ENCODE measurements at regions not wholly inside any gene's neighbourhood (a gene's known extent, or its start where the extent isn't known, plus 50 kb on each side); places are given as distances from the start of the nearest gene placed in this dataset.
"Not testable (repeated sequence)": the region's sequence is repeated elsewhere in the genome, so short reads cannot be mapped to it uniquely, and the experiment has no call there.

DNA sequence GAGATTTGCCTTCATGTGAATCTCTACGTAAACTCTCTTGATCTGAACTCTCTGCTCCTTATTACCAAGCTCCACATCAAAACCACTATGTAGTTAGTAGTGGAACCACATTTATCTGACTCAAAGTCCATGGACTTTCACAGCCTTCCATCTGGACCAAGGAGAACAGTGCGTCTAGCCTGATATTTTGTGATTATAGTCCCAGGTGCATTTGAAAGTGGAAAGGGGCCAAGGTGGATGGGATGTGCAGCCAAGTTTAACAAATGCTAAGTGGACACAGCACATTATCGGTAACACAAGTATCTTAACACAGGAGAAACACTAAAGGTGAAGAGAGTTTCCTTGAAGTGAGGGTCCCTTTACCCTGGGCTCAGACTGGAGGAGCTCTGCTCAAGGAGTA is 281.2 kb upstream of the SGK1 start:
- no peak for DNase-seq

DNA sequence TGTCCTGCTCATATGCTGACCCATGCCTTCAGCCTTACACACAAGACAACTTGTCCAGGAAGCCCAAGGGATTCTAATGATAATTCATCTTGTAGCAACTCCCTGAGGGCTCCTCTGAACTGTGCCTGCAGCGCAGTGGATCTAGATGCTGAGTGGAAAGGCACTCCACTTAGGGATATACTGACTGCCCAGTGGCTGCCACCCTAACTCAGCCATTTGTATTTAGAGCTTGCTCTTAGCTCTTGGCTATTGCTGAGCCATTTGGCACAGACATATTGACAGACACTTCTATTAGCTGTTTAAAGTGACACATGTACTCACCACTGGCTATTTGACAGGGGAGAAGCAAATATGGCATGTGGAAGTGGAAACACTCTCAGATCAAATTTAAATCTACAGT is 278.3 kb upstream of the SGK1 start:
- no peak for DNase-seq

DNA sequence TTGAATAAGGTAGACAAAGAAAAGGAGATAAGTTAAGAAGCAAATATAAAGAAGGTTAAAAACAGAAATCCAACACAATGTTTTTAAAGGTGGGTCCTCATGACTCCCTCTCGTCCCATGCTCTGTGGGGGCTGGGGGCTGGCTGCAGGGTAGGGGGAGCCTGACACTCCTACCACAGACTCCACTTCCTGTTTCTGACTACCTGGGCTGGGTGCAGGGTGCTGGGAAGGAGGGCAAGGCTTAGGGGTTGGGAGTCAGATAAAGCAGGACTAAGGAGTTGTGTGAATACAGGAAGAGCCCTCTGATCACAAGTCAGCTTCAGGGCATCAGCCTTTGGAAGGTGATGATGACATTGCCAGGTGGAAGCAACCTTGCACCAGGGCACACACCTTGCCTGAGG is 277.0 kb upstream of the SGK1 start:
- DNase-seq, result no peak

DNA sequence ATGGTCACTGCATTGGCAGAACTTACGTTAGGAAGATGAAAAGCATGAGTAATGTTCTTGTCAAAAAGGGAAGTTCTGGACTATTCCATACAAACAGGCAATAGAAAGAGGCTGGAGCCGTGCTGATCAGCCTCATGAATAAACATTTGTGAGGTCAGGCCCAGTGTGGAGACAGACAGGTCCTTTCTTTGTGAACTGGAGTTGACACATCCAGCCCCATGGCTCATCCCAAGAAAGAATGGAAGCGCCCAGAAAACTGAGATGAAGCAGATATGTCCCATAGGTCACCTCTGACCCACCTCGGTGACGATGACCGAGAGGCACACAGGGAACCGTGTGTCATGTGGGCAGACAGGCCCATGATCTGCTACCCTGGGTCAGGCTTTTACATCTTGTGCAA is 276.0 kb upstream of the SGK1 start:
- DNase-seq, result no peak

DNA sequence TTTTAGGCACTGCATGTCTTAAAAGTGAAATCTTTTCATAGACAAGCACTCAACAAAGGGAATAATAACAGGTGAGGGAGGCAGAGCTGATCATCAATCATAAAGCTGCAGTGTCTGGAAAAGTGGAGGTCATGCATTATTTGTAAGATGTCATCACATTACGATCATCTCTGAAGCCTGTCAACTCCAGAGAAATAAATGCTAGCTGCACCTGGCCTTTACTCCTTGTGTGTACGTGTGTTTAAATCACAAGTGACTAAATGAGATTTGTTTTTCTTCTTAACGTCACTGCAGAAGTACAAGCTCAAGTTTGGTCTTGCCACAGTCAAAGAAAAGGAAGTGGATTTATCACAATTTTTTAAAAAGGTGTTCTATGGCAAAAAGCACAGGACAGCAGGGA is 275.5 kb upstream of the SGK1 start:
- DNase-seq, result no peak

DNA sequence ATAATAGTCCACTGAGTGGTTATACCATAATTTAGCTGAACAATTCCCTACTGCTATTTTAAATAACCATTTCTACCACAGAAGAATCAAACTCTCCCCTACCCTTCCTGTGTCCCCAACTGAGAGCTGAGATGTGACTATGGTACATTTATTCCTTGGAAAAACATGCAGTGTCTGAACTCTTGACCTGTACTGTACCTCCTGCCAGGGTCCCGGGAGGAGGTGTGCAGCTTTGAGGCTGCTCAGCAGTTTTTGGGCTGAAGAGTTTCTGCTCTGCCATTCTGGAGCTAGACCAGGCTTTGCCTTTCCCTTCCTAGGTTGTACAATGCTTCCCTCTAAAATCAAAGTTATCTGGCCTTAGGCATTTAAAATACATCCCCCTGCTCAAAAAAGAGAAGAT is 275.1 kb upstream of the SGK1 start:
- no peak for DNase-seq

DNA sequence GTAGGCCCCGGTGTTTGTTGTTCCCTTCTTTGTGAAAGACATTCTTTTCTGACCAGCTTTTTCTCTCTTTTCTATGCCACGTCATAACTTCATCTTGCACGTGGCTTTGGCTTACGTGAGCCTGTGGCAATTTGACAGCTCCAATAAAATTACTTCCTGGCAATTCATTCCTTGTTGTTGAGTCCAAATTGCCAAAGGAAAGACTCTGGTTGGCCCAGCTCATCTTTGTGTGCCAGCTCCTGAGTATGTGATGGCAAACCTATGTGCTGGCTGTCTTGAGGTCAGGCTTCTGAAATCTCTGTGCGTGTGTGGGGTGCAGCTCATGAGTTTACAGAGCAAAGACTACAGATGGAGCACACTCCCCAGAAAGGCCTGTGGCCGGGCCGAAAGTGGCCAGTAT is 272.5 kb upstream of the SGK1 start:
- no peak for DNase-seq

DNA sequence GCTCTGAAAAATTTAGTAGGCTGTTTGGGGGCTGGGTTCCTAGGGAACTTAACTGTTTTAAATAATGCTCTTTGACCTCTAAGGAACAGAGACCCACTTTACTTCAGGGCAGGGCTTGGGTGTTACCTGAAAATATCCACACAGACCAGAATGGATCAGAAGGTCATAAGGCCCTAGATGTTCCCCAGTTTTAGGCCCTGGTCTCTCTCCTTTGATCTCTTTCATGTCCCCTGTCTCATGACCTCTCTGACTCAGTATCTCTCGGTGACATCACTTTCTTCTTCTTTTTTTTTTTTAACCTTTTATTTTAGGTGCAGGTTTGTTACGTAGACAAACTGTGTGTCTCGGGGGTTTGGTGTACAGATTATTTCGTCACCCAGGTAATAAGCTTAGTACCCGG is 272.1 kb upstream of the SGK1 start:
- DNase-seq, result no peak

DNA sequence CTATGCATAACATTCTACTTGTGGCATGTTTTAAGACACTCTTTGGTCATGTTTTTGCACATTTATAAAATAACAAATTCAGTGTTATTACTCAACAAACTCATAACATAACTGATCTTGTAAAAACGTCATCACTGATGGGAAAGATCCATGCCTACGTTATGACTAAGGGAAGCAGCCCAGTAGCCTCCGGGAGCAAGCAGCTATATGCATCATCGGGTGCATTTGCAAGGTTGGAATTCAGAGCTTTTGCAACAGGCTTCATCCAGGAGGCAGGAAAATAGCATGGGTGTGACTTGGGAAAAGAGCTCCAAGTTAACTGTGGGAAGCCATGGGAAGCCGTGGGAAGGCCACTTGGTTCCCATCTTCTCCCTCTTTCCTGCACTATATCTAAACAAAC is 271.6 kb upstream of the SGK1 start:
- no peak for DNase-seq

DNA sequence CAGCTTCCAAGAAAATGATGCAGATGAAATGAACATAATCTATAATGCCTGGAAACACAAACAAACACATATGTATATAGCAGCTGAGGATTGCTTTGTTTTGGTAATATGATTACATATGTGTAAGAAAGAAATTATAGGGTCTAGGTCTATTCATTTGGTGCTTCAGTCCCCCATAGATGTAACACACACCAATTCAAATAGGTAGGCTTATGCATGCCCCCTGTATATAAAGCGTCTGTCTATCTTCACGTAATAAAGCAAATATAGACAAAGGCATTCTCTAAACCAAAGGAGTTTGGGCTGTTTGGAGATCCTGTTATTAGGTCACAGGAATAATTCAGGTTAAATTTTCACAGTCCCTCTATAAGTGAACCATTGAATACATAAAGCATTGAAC is 270.4 kb upstream of the SGK1 start:
- no peak for DNase-seq

DNA sequence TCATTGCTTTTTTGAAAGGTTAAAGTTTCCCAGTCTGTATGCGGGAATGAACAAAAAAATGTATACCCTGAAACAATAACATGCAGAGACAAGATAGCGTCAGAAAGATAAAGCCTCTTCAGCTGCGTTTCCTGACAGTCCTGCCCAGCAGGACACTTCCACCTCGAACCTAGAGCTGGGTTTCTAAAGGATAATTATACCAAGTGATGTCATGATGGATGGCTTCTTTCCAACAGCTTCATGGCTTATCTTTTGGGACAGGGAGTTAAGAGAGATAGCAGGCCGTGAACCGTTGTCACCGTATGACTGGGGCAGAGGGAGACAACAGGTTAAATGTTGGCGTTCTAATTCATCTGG is 267.6 kb upstream of the SGK1 start:
- DNase-seq, result peak; percentile 99

DNA sequence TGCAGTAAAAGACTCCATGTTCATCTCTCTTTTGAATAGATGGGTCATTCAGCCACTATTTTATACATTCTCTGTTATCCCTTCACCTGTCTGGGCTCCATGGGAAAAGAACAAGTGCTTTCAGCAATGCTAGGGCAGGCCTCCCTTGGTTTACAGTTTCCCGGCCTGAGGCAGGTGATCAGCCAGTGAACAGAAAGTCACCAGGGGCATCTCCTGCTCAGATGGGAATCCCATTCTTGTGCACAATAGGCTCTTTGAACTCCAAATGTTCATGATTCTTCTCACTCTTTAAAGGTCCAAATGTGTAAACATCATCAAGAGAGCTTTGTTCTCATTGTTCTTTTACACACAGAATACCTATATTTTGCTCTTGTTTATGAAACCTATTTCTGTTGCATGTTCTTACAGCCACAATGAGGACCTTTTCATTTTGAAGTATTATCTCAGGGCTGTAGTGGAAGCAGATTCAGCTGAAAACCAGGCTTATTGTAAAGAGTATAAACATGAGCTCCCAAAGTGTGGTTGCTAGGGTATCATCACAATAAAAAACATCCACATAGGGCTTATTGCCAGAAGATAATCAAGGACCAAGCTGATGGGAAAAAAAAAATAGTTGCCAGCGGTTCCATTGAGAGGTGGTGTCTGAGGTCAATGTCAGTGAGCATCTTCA is 267.1 kb upstream of the SGK1 start:
- DNase-seq, result peak; percentile 99

DNA sequence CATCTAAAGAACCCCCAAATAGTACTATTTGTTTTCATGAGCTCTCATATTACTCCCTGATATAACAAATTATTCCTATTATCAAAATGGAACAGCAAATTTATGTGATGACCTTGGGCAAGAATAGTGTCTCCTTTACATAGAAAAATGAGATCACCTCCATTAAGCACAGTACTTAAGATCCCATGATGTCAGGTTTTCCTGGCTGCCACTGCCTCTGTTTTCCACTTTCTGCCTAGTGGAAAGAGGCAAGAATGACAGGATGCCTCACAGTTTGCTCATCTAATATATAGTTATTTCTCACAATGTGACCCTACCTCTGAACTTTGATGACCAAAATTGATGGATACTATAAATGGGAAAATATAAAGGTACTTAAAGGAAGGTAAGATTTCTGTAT is 260.1 kb upstream of the SGK1 start:
- DNase-seq, result no peak

DNA sequence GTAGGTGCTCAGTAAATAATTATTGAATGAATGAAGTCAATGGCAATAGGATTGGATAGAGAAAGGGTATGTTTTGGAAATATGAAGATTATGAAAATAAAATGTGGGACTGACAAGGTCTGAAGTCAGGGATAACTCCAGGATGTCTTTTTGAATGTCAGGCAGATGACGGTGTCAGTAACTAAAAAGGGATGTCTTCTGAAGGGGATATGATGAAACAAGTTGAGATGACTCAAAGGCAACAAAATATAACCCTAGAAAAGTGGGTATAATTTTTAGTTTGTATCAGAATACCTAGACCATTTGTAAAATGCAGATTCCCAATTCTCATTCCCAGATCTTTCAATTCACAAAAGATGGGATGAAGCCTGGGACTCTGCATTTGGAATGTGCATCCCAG is 257.3 kb upstream of the SGK1 start:
- no peak for DNase-seq

DNA sequence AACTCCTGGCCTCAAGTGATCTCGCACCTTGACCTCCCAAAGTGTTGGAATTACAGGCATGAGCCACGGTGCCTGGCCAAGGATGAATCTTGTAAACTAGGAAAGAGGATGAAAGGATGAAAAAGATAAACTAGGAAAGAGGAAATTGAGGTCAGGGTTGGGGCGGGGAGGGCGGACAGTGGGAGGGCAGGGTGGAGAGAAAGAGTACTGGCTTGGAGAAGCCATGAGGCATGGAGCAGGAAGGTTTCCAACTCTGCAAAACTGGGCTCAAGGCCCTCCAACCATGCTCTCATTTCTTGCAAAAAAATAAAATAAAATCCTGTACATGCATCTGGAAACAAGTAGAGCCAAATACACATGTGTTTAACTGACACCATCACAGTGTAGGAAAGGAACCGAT is 256.6 kb upstream of the SGK1 start:
- no peak for DNase-seq

DNA sequence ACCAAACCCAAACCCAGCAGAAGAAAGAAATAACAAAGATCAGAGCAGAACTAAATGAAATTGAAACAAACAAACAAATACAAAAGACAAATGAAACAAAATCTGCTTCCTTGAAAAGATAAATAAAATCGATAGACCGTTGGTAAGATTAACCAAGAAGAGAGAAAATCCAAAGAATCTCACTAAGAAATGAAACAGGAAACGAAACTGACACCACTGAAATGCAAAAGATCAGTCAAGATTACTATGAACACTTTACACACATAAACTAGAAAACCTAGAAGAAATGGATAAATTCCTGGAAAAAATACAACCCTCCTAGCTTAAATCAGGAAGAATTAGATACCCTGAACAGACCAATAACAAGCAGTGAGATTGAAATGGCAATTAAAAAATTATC is 252.1 kb upstream of the SGK1 start:
- not testable (repeated sequence) for DNase-seq

DNA sequence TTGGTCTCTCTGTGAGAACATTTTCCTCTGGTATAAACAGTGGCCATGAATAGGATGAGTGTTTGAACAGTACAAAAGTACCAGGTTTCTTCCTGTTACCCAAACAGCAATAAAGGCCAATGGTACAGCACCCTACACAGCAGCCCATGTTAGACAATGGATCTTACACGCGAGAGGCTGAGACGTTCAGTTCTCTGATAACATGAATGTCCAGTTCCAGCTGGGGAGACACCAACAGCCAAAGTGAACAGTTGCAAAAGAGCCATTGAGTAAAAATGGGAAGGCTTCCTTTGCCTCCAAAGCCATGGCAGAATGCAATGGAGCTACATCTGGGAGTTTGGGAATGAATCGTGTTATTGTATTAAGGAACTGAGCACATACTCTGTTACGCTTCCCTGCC is 246.8 kb upstream of the SGK1 start:
- peak; percentile 97 for DNase-seq

DNA sequence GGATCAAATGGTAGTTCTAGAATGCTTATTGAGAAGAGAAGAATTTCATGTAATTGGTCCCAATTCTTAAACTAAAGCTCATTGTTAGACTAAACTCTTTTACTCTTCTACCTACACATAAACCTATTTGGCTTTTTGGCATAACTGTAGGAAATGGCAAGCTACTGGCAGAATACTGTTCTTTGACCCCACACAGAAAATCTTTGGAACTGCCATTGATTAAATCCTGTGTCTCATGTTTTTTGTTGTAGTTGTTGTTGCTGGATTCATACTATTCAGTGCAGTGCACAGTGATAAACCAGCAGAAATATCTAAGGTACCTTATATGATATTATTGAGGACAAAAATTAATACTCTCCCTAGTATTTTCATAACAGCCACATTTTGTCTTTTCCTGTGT is 242.1 kb upstream of the SGK1 start:
- DNase-seq, result no peak

DNA sequence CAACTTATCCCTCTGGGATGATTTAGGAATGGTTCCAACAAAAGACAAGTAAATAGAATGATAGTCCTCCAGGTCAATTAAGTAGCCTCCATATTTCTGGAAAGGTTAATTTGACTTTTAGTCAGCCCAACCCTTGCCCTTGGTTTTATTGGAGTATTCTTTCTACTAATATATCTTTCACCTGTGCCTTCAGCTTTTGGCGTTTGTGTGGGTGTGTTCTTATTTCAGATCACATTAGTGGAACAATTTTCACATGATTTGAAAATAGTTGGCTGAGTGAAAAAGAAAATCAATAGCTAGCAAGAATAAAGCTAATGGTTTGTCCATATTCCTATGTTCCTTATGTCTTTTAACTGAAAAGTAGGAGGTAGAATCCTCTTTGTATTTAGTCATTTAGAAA is 239.6 kb upstream of the SGK1 start:
- no peak for DNase-seq

DNA sequence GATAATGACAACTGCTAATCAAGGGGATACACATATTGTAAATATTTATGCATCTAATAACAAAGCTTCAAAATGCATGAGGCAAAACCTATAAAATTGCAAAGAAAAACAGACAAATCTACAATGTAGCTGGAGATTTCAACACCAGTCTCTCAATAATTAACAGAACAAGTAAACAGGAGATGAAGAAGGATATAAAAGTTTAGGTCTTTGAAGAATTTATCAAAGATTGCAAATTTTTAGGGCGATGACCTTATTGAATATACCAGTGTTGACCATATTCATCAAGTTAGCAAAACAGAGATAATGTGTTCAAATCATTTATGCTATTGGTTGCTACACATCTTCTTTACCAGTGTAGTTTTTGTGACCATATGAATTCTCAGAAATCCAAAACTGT is 237.8 kb upstream of the SGK1 start:
- no peak for DNase-seq

DNA sequence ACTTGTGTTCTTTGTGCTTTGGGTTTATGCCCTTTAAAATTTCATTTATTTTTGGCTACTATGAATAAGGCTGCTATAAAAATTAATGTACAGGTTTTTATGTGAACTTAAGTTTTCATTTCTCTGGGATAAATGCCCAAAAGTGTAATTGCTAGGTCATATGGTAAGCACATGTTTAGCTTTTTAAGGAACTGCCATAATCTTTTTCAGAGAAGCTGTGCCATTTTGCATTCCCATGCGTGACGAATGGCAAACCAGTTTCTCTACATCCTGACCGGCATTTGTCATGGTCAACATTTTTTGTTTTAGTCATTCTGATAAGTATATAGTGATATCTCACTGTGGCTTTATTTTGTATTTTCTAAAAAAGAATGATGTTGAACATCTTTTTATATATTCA is 236.0 kb upstream of the SGK1 start:
- no peak for DNase-seq

DNA sequence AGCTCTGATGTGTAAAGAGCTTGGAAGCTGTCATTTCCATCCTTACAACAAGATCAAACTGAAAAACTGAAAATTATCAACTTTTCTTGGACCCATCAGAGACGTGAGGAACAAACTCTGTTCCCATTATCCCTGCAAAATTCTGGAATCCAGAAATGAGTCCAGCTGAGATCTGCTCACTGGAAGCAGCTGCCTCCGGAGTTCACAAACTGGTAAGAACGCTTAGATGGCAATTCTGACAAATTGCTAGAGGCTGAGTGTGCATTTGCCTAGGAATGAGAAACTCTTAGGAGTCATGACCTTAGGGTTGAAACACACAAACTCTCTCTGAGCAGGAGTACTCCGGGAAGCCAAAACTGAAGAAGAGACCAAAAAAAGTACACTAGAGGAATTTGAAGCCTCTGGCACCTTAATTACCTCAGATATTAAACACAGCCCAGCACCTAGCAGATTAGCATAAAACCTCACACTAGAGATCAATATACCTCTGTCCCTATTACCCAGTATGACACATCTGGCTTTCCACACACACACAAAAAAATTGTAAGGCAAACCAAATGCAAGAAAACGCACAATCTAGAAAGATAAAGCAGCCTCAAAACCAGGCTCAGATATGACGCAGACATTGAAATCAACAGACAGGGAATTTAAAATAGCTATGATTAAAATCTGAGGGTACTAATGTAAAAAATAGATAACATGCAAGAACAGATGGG is 233.5 kb upstream of the SGK1 start:
- no peak for DNase-seq

DNA sequence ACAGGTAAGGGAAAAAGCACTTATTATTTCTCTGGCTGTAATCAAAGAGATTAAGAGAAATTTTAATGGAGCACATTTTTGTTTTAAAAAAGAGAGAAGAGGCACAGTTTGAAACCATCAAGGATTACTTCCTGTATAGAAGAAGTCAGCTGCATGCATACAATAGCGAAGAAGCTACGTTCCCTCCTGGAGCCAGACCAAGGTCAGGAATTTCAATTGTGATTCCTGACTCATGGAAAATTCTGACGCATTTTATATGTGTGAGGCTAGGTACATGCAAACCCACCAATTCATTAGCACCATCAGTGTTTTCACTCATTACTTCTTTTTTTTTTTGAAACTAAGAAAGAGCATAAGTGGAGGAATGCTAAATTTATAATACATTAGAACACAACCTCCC is 232.7 kb upstream of the SGK1 start:
- DNase-seq, result no peak

DNA sequence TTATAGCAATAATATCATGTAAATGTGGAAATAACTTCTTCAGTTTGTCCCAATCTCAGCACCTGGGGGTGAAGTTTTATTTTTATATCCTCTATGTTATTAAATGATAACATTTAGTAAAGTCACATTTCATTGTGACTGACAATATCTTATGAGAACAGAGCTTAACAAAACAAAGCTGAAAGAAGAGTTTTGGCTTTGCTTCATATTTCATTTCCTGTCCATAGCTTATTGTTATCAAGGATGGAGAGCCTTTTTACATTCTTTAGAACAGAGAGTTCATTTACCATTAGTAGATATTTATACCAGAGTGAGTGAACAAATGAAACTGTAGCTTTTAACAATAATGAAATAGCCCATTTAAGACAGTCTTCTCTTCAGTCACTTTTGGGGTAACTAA is 231.9 kb upstream of the SGK1 start:
- DNase-seq, result no peak

DNA sequence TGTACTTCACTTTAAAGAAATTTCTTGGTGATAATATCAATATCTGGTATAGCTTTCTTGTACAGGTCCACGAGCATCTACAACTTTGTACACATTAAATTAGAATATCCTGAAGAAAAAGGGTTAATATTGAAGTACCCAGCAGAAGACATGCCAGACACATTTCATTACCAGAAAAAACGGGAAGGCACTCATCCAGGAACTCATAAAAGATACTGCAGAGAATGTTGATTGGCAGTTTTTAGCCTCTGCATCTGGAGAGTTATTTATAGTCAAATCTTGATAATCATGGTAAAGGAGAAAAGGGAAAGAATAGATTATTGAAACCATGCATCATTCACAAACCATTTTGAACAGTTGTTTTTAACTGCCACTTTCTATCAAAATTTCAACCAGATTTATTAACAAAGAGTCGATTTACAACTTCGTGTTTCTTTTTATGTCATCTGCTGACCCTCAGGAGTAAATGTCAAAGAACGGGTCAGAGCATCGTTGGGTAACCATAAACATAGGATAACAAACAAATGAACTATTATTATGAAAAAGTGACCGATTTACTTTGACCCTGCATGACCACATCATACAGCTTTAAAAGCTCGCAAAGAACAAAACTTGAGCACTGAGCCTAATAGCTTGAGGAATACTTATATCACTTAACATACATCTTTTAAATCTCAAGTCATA is 229.2 kb upstream of the SGK1 start:
- DNase-seq, result no peak
